Gastroesophageal sphincter (tissue), 4 donors: ENCODE measurements at regions not wholly inside any gene's neighbourhood (a gene's known extent, or its start where the extent isn't known, plus 50 kb on each side); places are given as distances from the start of the nearest gene placed in this dataset.
"Not testable (repeated sequence)": the region's sequence is repeated elsewhere in the genome, so short reads cannot be mapped to it uniquely, and the experiment has no call there.

ENCODE experiments used
- ATAC-seq: fragments of 150-250 bp; one replicate; pipeline ENCODE4 v1.9.1; 2016; ENCODE audit warnings: mild to moderate bottlenecking, moderate library complexity
- H3K27ac ChIP-seq, 4 donors: fragments of 200-600 bp; sonication (generic) in 3 of 4; 1 replicate in 3 of 4; 2 replicates in 1 of 4; pipeline ENCODE4 v1.5.1; 2016 to 2019
- H3K27me3 ChIP-seq: fragments of 200-600 bp; sonication (generic); one replicate; pipeline ENCODE4 v1.5.1; 2019
- H3K36me3 ChIP-seq, 2 donors: fragments of 200-600 bp; sonication (generic); one replicate each; pipeline ENCODE4 v1.5.1; 2019; ENCODE audit warnings: control low read depth in 1 of 2
- H3K4me1 ChIP-seq, 3 donors: fragments of 200-600 bp; sonication (generic); 1 replicate in 2 of 3; 2 replicates in 1 of 3; pipeline ENCODE4 v1.5.1; 2016 to 2019; ENCODE audit warnings: control low read depth in 2 of 3
- H3K4me3 ChIP-seq, 2 donors: fragments of 200-600 bp; sonication (generic); one replicate each; pipeline ENCODE4 v1.5.1; 2019; ENCODE audit warnings: mild to moderate bottlenecking in 1 of 2, moderate library complexity in 1 of 2
- H3K9me3 ChIP-seq, 3 donors: fragments of 200-600 bp; sonication (generic); one replicate each; pipeline ENCODE4 v1.5.1; 2017 to 2019; ENCODE audit warnings: control low read depth in 2 of 3
- CTCF ChIP-seq, 4 experiments: fragments of 200-600 bp in 2 of 4; fragments of 450-650 bp in 2 of 4; sonication (generic) in 1 of 4; IDR thresholded peaks; one replicate each; pipeline ENCODE4 v1.5.1; 2017 to 2019; ENCODE audit warnings: antibody characterized with exemption in 4 of 4, mild to moderate bottlenecking in 2 of 4, moderate library complexity in 2 of 4
- EP300 ChIP-seq: sonication (generic); formaldehyde crosslinking; IDR thresholded peaks from one replicate; pipeline ENCODE4 v1.6.1; 2017; ENCODE audit warnings: antibody characterized with exemption, mild to moderate bottlenecking
- POLR2A ChIP-seq, 2 donors: fragments of 450-650 bp; IDR thresholded peaks; one replicate each; pipeline ENCODE4 v1.6.1; 2017; ENCODE audit warnings: antibody characterized with exemption in 2 of 2, mild to moderate bottlenecking in 2 of 2, moderate library complexity in 1 of 2
- POLR2AphosphoS5 ChIP-seq: sonication (generic); formaldehyde crosslinking; IDR thresholded peaks from one replicate; pipeline ENCODE4 v1.6.1; 2017; ENCODE audit warnings: antibody characterized with exemption
- WGBS, 2 donors: methylation state at CpG; one replicate each; pipeline ENCODE4 v1.1.5; 2018; ENCODE audit warnings: low coverage in 1 of 2; 5-methylcytosine and 5-hydroxymethylcytosine counted together

- TF ChIP-seq POLR2AphosphoS5 = no peak
- H3K4me1 ChIP-seq = no peaks in the 10 kb centered on the region
- WGBS, 2 donors = 82% methylated on average over 2 of the region's 4 CpGs; no CpG with 5 or more reads in 1 of the 2 donors
- H3K27ac ChIP-seq = no peak overlapping the region
- H3K4me3 ChIP-seq = no peak overlapping the region
- no peak for ATAC-seq
- H3K9me3 ChIP-seq = peaks cover 0 to 19% (median 0%) of the 10 kb centered on the region in 3 donors
- no peaks in the 10 kb centered on the region for H3K27me3 ChIP-seq
- no peaks in the 10 kb centered on the region for H3K36me3 ChIP-seq
These were observed 81.6 kb upstream of the EZR start for GRCh38 chr6:158900663-158901312.

GRCh38 chr6:158897236-158897635, 78.1 kb upstream of the EZR start:
- no peak for ATAC-seq
- H3K9me3 ChIP-seq = no peaks in the 10 kb centered on the region
- 96% methylated on average over 4 of the region's 4 CpGs; no CpG with 5 or more reads in 1 of the 2 donors for WGBS, 2 donors

GRCh38 chr6:158895661-158896060, 76.5 kb upstream of the EZR start:
- no peak overlapping the region for H3K4me3 ChIP-seq
- no peak overlapping the region for H3K27ac ChIP-seq
- H3K9me3 ChIP-seq = no peaks in the 10 kb centered on the region
- WGBS, 2 donors = 87 to 98% methylated on average over 5 of the region's 5 CpGs
- ATAC-seq = no peak
- H3K4me1 ChIP-seq = no peaks in the 10 kb centered on the region
- TF ChIP-seq POLR2A (IDR thresholded peaks at IDR 0.05) (no peak), CTCF (IDR thresholded peaks at IDR 0.05) (no peak), EP300 (no peak), POLR2AphosphoS5 (no peak)
- H3K36me3 ChIP-seq = no peaks in the 10 kb centered on the region
- H3K27me3 ChIP-seq = no peaks in the 10 kb centered on the region

More at GRCh38 chr6:158897236-158897635, 78.1 kb upstream of the EZR start:
- H3K4me1 ChIP-seq = no peaks in the 10 kb centered on the region
- no peaks in the 10 kb centered on the region for H3K27me3 ChIP-seq
- H3K36me3 ChIP-seq = no peaks in the 10 kb centered on the region
- TF ChIP-seq POLR2A (IDR thresholded peaks at IDR 0.05) (no peak), CTCF (IDR thresholded peaks at IDR 0.05) (no peak), POLR2AphosphoS5 (no peak), EP300 (no peak)
- no peak overlapping the region for H3K4me3 ChIP-seq
- no peak overlapping the region for H3K27ac ChIP-seq

- Histone ChIP-seq H3K36me3 (no peaks in the 10 kb centered on the region), H3K27me3 (no peaks in the 10 kb centered on the region), H3K27ac (no peak overlapping the region), H3K4me3 (no peak overlapping the region), H3K9me3 (no peaks in the 10 kb centered on the region), H3K4me1 (no peaks in the 10 kb centered on the region)
- TF ChIP-seq CTCF (IDR thresholded peaks at IDR 0.05) (no peak), POLR2AphosphoS5 (no peak), EP300 (no peak)
- 38 to 54% methylated on average over 2 to 3 of the region's 4 CpGs for WGBS, 2 donors
- ATAC-seq = no peak
These were observed 75.0 kb upstream of the EZR start for GRCh38 chr6:158894193-158894592.

GRCh38 chr6:158892266-158892665, 73.1 kb upstream of the EZR start:
- no peak for TF ChIP-seq EP300
- no peak for TF ChIP-seq POLR2A (IDR thresholded peaks at IDR 0.05)
- no peak for TF ChIP-seq CTCF (IDR thresholded peaks at IDR 0.05)
- 55 to 90% methylated on average over 1 to 3 of the region's 3 CpGs for WGBS, 2 donors
- Histone ChIP-seq H3K4me3 (no peak overlapping the region), H3K36me3 (no peaks in the 10 kb centered on the region), H3K27me3 (no peaks in the 10 kb centered on the region), H3K4me1 (no peaks in the 10 kb centered on the region), H3K27ac (no peak overlapping the region), H3K9me3 (no peaks in the 10 kb centered on the region)
- ATAC-seq = no peak

- not testable (repeated sequence) for H3K27ac ChIP-seq, H3K4me1 ChIP-seq, H3K9me3 ChIP-seq, H3K36me3 ChIP-seq, H3K27me3 ChIP-seq, H3K4me3 ChIP-seq, ATAC-seq
- WGBS, 2 donors = 89 to 98% methylated on average over 6 of the region's 6 CpGs
These were observed 72.4 kb upstream of the EZR start for GRCh38 chr6:158891560-158891959.

- H3K9me3 ChIP-seq, H3K4me1 ChIP-seq, H3K36me3 ChIP-seq, H3K4me3 ChIP-seq, H3K27me3 ChIP-seq, ATAC-seq, H3K27ac ChIP-seq: not testable (repeated sequence)
- WGBS, 2 donors = 90 to 94% methylated on average over 5 to 7 of the region's 8 CpGs
These were observed 69.0 kb upstream of the EZR start for GRCh38 chr6:158888171-158888570.

GRCh38 chr6:158886346-158886977, 67.3 kb upstream of the EZR start:
- not testable (repeated sequence) for ATAC-seq, H3K4me1 ChIP-seq, H3K27ac ChIP-seq, H3K27me3 ChIP-seq, H3K9me3 ChIP-seq, H3K4me3 ChIP-seq, H3K36me3 ChIP-seq
- 88 to 93% methylated on average over 8 to 9 of the region's 15 CpGs for WGBS, 2 donors

- not testable (repeated sequence) for H3K4me1 ChIP-seq, ATAC-seq, H3K27ac ChIP-seq, H3K4me3 ChIP-seq, H3K36me3 ChIP-seq, H3K27me3 ChIP-seq, H3K9me3 ChIP-seq
- WGBS, 2 donors = 64 to 88% methylated on average over 2 to 3 of the region's 3 CpGs
These were observed 62.7 kb upstream of the EZR start for GRCh38 chr6:158881884-158882283.
